H1 (cell line): ENCODE measurements at regions not wholly inside any gene's neighbourhood (a gene's known extent, or its start where the extent isn't known, plus 50 kb on each side); places are given as distances from the start of the nearest gene placed in this dataset.

Experiments
- CTCF ChIA-PET: fragments of 300-600 bp; sonication (Branson Sonifier 250); formaldehyde crosslinking; loops from one replicate; lab custom pipeline; 2021; ENCODE audit not compliant: partially characterized antibody; lab: Charles Lee
- POLR2A ChIA-PET: fragments of 300-600 bp; sonication (Branson Sonifier 250); formaldehyde crosslinking; loops from one replicate; lab custom pipeline; 2021; ENCODE audit warnings: inconsistent platforms; ENCODE audit not compliant: partially characterized antibody; lab: Charles Lee
- DNase-seq, 2 experiments: peaks; one replicate each; pipeline versions ENCODE4 v3.0.0 to v3.0.0-alpha.2; 2010 to 2022; ENCODE audit warnings: low spot score in 2 of 2, low read depth in 1 of 2, mixed read lengths in 1 of 2
- FAIRE-seq: peaks from 2 replicates; lab custom pipeline; 2011; peaks lifted over from hg19 to GRCh38; lab: Jason Lieb, UNC
- H2AFZ ChIP-seq: 2 replicates; pipeline ENCODE4 v1.8.1; 2012; ENCODE audit warnings: low read length, inconsistent platforms
- H2AK5ac ChIP-seq: 2 replicates; pipeline ENCODE4 v1.6.1; 2013; ENCODE audit warnings: low read depth, low read length
- H2BK120ac ChIP-seq: replicated peaks from 2 replicates; pipeline ENCODE3; 2013; ENCODE audit warnings: low read depth, low read length, inconsistent platforms
- H2BK12ac ChIP-seq: 2 replicates; pipeline ENCODE4 v1.6.1; 2013; ENCODE audit warnings: low read depth, low read length
- H2BK15ac ChIP-seq: 2 replicates; pipeline ENCODE4 v1.6.1; 2013; ENCODE audit warnings: low read length
- H2BK20ac ChIP-seq: 2 replicates; pipeline ENCODE4 v1.6.1; 2013; ENCODE audit warnings: low read length
- H2BK5ac ChIP-seq: 2 replicates; pipeline ENCODE4 v1.6.1; 2013; ENCODE audit warnings: low read depth, low read length
- H3K14ac ChIP-seq: 2 replicates; pipeline ENCODE4 v1.6.1; 2013; ENCODE audit warnings: inconsistent platforms; ENCODE audit not compliant: insufficient read length
- H3K18ac ChIP-seq: 2 replicates; pipeline ENCODE4 v1.6.1; 2013; ENCODE audit warnings: low read length; ENCODE audit errors: extremely low read depth
- H3K23ac ChIP-seq: 2 replicates; pipeline ENCODE4 v1.6.1; 2013; ENCODE audit warnings: inconsistent platforms; ENCODE audit not compliant: insufficient read length
- H3K23me2 ChIP-seq: 2 replicates; pipeline ENCODE4 v1.6.1; 2013; ENCODE audit warnings: low read depth, low read length
- H3K27ac ChIP-seq: 2 replicates; pipeline ENCODE4 v1.6.1; 2011; ENCODE audit warnings: low read depth, low read length, inconsistent platforms
- H3K27me3 ChIP-seq, 4 experiments: replicated peaks in 1 of 4; 1 replicate in 1 of 4; 2 replicates in 3 of 4; pipeline versions ENCODE4 v1.6.1 to v1.8.1; 2011 to 2013; ENCODE audit warnings: low read length in 3 of 4, mild to moderate bottlenecking in 3 of 4, inconsistent platforms in 2 of 4, mixed read lengths in 2 of 4, moderate library complexity in 1 of 4; ENCODE audit not compliant: control insufficient read depth in 3 of 4, insufficient read depth in 3 of 4; ENCODE audit errors: extremely low read depth in 1 of 4
- H3K36me3 ChIP-seq, 4 experiments: 2 replicates each; pipeline versions ENCODE4 v1.6.1 to v1.8.1; 2011 to 2013; ENCODE audit warnings: mild to moderate bottlenecking in 4 of 4, low read length in 3 of 4, moderate library complexity in 2 of 4, control low read depth in 1 of 4, inconsistent platforms in 1 of 4; ENCODE audit not compliant: insufficient read depth in 4 of 4, control insufficient read depth in 2 of 4
- H3K4ac ChIP-seq: replicated peaks from 2 replicates; pipeline ENCODE3; 2013; ENCODE audit warnings: low read length, low read depth, mixed read lengths, inconsistent platforms; ENCODE audit not compliant: insufficient read length
- H3K4me1 ChIP-seq, 4 experiments: replicated peaks in 1 of 4; 1 replicate in 1 of 4; 2 replicates in 3 of 4; pipeline versions ENCODE4 v1.6.1 to v1.8.1; 2011 to 2013; ENCODE audit warnings: low read length in 3 of 4, inconsistent platforms in 2 of 4, mixed read lengths in 1 of 4; ENCODE audit not compliant: insufficient read depth in 4 of 4, control insufficient read depth in 3 of 4
- H3K4me2 ChIP-seq, 2 experiments: 2 replicates each; pipeline versions ENCODE4 v1.6.1 to v1.8.1; 2011 to 2013; ENCODE audit warnings: low read depth in 2 of 2, low read length in 2 of 2, control low read depth in 1 of 2, inconsistent platforms in 1 of 2, mild to moderate bottlenecking in 1 of 2; ENCODE audit not compliant: insufficient read depth in 1 of 2
- H3K4me3 ChIP-seq, 4 experiments: fragments of 200-600, 300-600 bp in 1 of 4; sonication (generic), shearing (Covaris generic), sonication (Bioruptor Twin) in 1 of 4; 2 replicates each; pipeline versions ENCODE4 v1.5.1 to v1.8.1; 2011 to 2016; ENCODE audit warnings: low read length in 4 of 4, low read depth in 3 of 4, control low read depth in 2 of 4, inconsistent platforms in 2 of 4, mild to moderate bottlenecking in 2 of 4, mixed read lengths in 1 of 4, moderate library complexity in 1 of 4; ENCODE audit not compliant: insufficient read depth in 2 of 4; ENCODE audit errors: extremely low read depth in 1 of 4
- H3K56ac ChIP-seq: replicated peaks from 2 replicates; pipeline ENCODE3; 2013; ENCODE audit warnings: low read depth, mild to moderate bottlenecking, mixed read lengths, low read length, inconsistent platforms; ENCODE audit not compliant: insufficient read length
- H3K79me1 ChIP-seq: 2 replicates; pipeline ENCODE4 v1.6.1; 2013; ENCODE audit warnings: low read depth, low read length, control low read depth
- H3K79me2 ChIP-seq, 2 experiments: 2 replicates each; pipeline versions ENCODE4 v1.6.1 to v1.8.1; 2012 to 2013; ENCODE audit warnings: low read length in 2 of 2, mild to moderate bottlenecking in 2 of 2, inconsistent platforms in 1 of 2; ENCODE audit not compliant: insufficient read depth in 2 of 2, control insufficient read depth in 1 of 2
- H3K9ac ChIP-seq, 4 experiments: replicated peaks in 1 of 4; 1 replicate in 1 of 4; 2 replicates in 3 of 4; pipeline versions ENCODE4 v1.6.1 to v1.8.1; 2011 to 2013; ENCODE audit warnings: low read depth in 3 of 4, low read length in 3 of 4, control low read depth in 2 of 4, mild to moderate bottlenecking in 2 of 4, moderate library complexity in 2 of 4, inconsistent platforms in 1 of 4; ENCODE audit errors: extremely low read depth in 1 of 4
- H3K9me3 ChIP-seq, 2 experiments: 2 replicates each; pipeline versions ENCODE4 v1.6.1 to v1.8.1; 2012 to 2013; ENCODE audit warnings: mild to moderate bottlenecking in 2 of 2, moderate library complexity in 2 of 2, control low read depth in 1 of 2, inconsistent platforms in 1 of 2, low read depth in 1 of 2, low read length in 1 of 2, mixed read lengths in 1 of 2; ENCODE audit not compliant: insufficient read depth in 2 of 2
- H4K20me1 ChIP-seq, 2 experiments: replicated peaks in 1 of 2; 2 replicates each; pipeline versions ENCODE3 to v1.8.1; 2011 to 2013; ENCODE audit warnings: inconsistent platforms in 2 of 2, low read length in 2 of 2, mild to moderate bottlenecking in 1 of 2; ENCODE audit not compliant: insufficient read depth in 2 of 2, control insufficient read depth in 1 of 2
- H4K5ac ChIP-seq: 2 replicates; pipeline ENCODE4 v1.6.1; 2013; ENCODE audit warnings: low read length, low read depth, mixed read lengths, inconsistent platforms; ENCODE audit not compliant: insufficient read length
- H4K8ac ChIP-seq: 2 replicates; pipeline ENCODE4 v1.8.0; 2013; ENCODE audit warnings: mild to moderate bottlenecking, moderate library complexity, low read length, inconsistent platforms; ENCODE audit not compliant: insufficient read depth; ENCODE audit errors: extremely low read depth
- H4K91ac ChIP-seq: replicated peaks from 2 replicates; pipeline ENCODE3; 2013; ENCODE audit warnings: low read length, mixed read lengths, inconsistent platforms; ENCODE audit not compliant: insufficient read length
- CEBPB ChIP-seq: IDR thresholded peaks from 2 replicates; pipeline ENCODE4 v1.6.1; 2012; ENCODE audit warnings: low read depth, low read length
- EGR1 ChIP-seq: IDR thresholded peaks from 2 replicates; pipeline ENCODE4 v1.6.1; 2011; ENCODE audit warnings: low read depth, low read length, borderline replicate concordance
- EP300 ChIP-seq, 2 experiments: IDR thresholded peaks; 1 replicate in 1 of 2; 2 replicates in 1 of 2; pipeline ENCODE4 v1.6.1; 2011 to 2012; ENCODE audit warnings: low read depth in 2 of 2, low read length in 2 of 2, mild to moderate bottlenecking in 2 of 2, borderline replicate concordance in 1 of 2, inconsistent platforms in 1 of 2, moderate library complexity in 1 of 2
- HDAC6 ChIP-seq: IDR thresholded peaks from one replicate; pipeline ENCODE4 v1.7.1; 2012; ENCODE audit warnings: low read depth, mild to moderate bottlenecking, inconsistent platforms, low read length, moderate library complexity
- JUN ChIP-seq: IDR thresholded peaks from 2 replicates; pipeline ENCODE4 v1.6.1; 2011; ENCODE audit warnings: low read depth, mild to moderate bottlenecking, improper control_type of control experiment, low read length
- MAFK ChIP-seq: IDR thresholded peaks from 2 replicates; pipeline ENCODE4 v1.6.1; 2012; ENCODE audit warnings: low read depth, mild to moderate bottlenecking, improper control_type of control experiment, low read length
- RFX5 ChIP-seq: IDR thresholded peaks from 2 replicates; pipeline ENCODE4 v1.6.1; 2011; ENCODE audit warnings: low read depth, low read length, improper control_type of control experiment, borderline replicate concordance
- SIN3A ChIP-seq, 2 experiments: IDR thresholded peaks in 1 of 2; conservative IDR thresholded peaks in 1 of 2; 2 replicates each; pipeline ENCODE4 v1.6.1; 2011 to 2012; ENCODE audit warnings: low read length in 2 of 2, improper control_type of control experiment in 1 of 2, low read depth in 1 of 2, mild to moderate bottlenecking in 1 of 2
- SUZ12 ChIP-seq: fragments of 200-600 bp; sonication (generic); IDR thresholded peaks from 2 replicates; pipeline ENCODE4 v1.6.1; 2012; ENCODE audit warnings: mild to moderate bottlenecking, inconsistent platforms, low read length, moderate library complexity, mixed read lengths
- TEAD4 ChIP-seq: IDR thresholded peaks from 2 replicates; pipeline ENCODE4 v1.6.1; 2012; ENCODE audit warnings: low read depth, low read length, inconsistent platforms, mixed read lengths
- WGBS, 2 experiments: shearing (Covaris generic) in 1 of 2; methylation state at CpG; one replicate each; pipeline versions ENCODE4 v1.1.6 to v1.1.7; 2013 to 2015; ENCODE audit warnings: low lambda C conversion rate in 2 of 2, mixed read lengths in 2 of 2, inconsistent platforms in 1 of 2, low coverage in 1 of 2, missing lambda C conversion rate in 1 of 2; ENCODE audit not compliant: insufficient replicate concordance in 2 of 2, insufficient coverage in 1 of 2, insufficient read length in 1 of 2; ENCODE audit errors: extremely low coverage in 1 of 2, missing lambda C conversion rate in 1 of 2; 5-methylcytosine and 5-hydroxymethylcytosine counted together
- TF ChIP-seq, protein P1 (sequence below): IDR thresholded peaks from 2 replicates; pipeline ENCODE4 v1.6.1; 2012; ENCODE audit warnings: inconsistent platforms
- TF ChIP-seq, protein P2 (sequence below), 3 experiments: IDR thresholded peaks; 1 replicate in 2 of 3; 2 replicates in 1 of 3; pipeline versions ENCODE4 v1.5.1 to v1.6.1; 2011; ENCODE audit warnings: low read length in 3 of 3, mild to moderate bottlenecking in 3 of 3, inconsistent platforms in 2 of 3, low read depth in 1 of 3, moderate library complexity in 1 of 3; ENCODE audit not compliant: insufficient read depth in 1 of 3; ENCODE audit errors: control extremely low read depth in 1 of 3

DNA sequence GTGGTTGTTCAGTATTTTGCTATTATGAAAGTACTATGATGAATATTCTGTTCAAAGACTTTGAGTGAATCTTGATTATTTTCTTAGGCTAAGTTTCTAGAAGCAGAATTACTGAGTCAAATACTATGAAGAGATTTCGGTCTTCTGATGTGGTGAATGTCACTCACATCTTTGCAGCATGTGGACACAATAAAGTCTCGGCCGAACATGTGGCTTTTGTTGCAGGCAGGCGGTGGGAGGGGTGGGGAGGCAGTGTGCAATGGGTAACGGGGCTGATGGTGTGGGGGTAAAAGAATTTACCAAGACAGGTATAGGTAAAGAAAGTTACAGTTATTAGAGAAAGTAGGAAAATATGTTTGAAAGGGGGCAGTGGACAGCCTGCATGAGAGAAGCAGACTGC is 156.4 kb upstream of the DTNBP1 start:
- Histone ChIP-seq H2BK120ac (no peak overlapping the region), H3K27ac (no peak overlapping the region), H2BK5ac (no peak overlapping the region), H3K4me3 (no peak overlapping the region), H3K23ac (no peak overlapping the region), H4K91ac (no peak overlapping the region), H3K4ac (no peak overlapping the region), H3K9me3 (no peaks in the 10 kb centered on the region), H3K36me3 (no peaks in the 10 kb centered on the region), H3K4me1 (peaks cover 0 to 3% (median 1%) of the 10 kb centered on the region in 4 experiments; a peak in 3 of 7 replicates), H3K14ac (no peak overlapping the region), H4K5ac (no peak overlapping the region), H3K56ac (no peak overlapping the region), H3K79me2 (no peaks in the 10 kb centered on the region), H4K20me1 (no peaks in the 10 kb centered on the region), H3K4me2 (no peak overlapping the region), H3K18ac (no peak overlapping the region), H2BK15ac (no peak overlapping the region), H3K27me3 (no peaks in the 10 kb centered on the region), H3K9ac (no peak overlapping the region), H2BK20ac (no peak overlapping the region), H3K23me2 (no peaks in the 10 kb centered on the region), H3K79me1 (no peaks in the 10 kb centered on the region), H4K8ac (no peak overlapping the region), H2BK12ac (no peak overlapping the region), H2AFZ (no peak overlapping the region), H2AK5ac (no peak overlapping the region)
- CTCF ChIA-PET: interaction anchor here (1.0 kb wide), 1 partner anchor 9 kb away, joined by 3 read pairs; no protein-coding TSS in a partner anchor
- no peak for DNase-seq
- POLR2A ChIA-PET: no interaction called here
- FAIRE-seq: no peak
- WGBS, 2 experiments: 85% methylated on average over 5 of the region's 5 CpGs; no CpG with 5 or more reads in 1 of the 2 experiments
- TF ChIP-seq TEAD4: no peak
- TF ChIP-seq CEBPB: no peak
- no peak for TF ChIP-seq MAFK
- no peak for TF ChIP-seq SUZ12
- no peak for TF ChIP-seq HDAC6
- TF ChIP-seq SIN3A (conservative IDR thresholded peaks at IDR 0.05 in 1 of 2, IDR thresholded peaks at IDR 0.05 in 1 of 2; ENCODE audit: low read depth in 1 of 2, low read length in 2 of 2): no peak
- TF ChIP-seq, protein P1, sequence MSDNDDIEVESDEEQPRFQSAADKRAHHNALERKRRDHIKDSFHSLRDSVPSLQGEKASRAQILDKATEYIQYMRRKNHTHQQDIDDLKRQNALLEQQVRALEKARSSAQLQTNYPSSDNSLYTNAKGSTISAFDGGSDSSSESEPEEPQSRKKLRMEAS: no peak
- TF ChIP-seq RFX5: no peak
- no peak for TF ChIP-seq EP300 (IDR thresholded peaks at IDR 0.05; ENCODE audit: borderline replicate concordance in 1 of 2, low read depth in 2 of 2, low read length in 2 of 2)
- TF ChIP-seq, protein P2, sequence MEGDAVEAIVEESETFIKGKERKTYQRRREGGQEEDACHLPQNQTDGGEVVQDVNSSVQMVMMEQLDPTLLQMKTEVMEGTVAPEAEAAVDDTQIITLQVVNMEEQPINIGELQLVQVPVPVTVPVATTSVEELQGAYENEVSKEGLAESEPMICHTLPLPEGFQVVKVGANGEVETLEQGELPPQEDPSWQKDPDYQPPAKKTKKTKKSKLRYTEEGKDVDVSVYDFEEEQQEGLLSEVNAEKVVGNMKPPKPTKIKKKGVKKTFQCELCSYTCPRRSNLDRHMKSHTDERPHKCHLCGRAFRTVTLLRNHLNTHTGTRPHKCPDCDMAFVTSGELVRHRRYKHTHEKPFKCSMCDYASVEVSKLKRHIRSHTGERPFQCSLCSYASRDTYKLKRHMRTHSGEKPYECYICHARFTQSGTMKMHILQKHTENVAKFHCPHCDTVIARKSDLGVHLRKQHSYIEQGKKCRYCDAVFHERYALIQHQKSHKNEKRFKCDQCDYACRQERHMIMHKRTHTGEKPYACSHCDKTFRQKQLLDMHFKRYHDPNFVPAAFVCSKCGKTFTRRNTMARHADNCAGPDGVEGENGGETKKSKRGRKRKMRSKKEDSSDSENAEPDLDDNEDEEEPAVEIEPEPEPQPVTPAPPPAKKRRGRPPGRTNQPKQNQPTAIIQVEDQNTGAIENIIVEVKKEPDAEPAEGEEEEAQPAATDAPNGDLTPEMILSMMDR (IDR thresholded peaks at IDR 0.05; ENCODE audit: control extremely low read depth in 1 of 3, insufficient read depth in 1 of 3, low read depth in 1 of 3, low read length in 3 of 3): no peak
- no peak for TF ChIP-seq EGR1
- no peak for TF ChIP-seq JUN
